SK-N-SH treated with all-trans-retinoic acid at 6 μM for 48 hours (cell line): ENCODE measurements at regions not wholly inside any gene's neighbourhood (a gene's known extent, or its start where the extent isn't known, plus 50 kb on each side); places are given as distances from the start of the nearest gene placed in this dataset.

Experiments
- ATAC-seq: fragments of 200-7000 bp; cut with Tn5 transposase; 3 replicates; pipeline ENCODE4 v1.9.1; 2020; ENCODE audit warnings: mild to moderate bottlenecking, moderate library complexity
- ARNTL ChIP-seq: fragments of 450-650 bp; formaldehyde crosslinking; IDR thresholded peaks from 2 replicates; pipeline ENCODE4 v1.5.0; 2020; ENCODE audit warnings: low read depth, mild to moderate bottlenecking, moderate library complexity, borderline replicate concordance
- BACH2 ChIP-seq: fragments of 250-450 bp; sonication (Bioruptor Pico); IDR thresholded peaks from 2 replicates; pipeline ENCODE4 v1.9.0; 2021; ENCODE audit warnings: mild to moderate bottlenecking, borderline replicate concordance
- CREB5 ChIP-seq: fragments of 250-450 bp; sonication (Bioruptor Pico); IDR thresholded peaks from 2 replicates; pipeline ENCODE4 v1.5.1; 2020; ENCODE audit warnings: low read depth, mild to moderate bottlenecking, moderate library complexity
- CSDC2 ChIP-seq: fragments of 250-450 bp; sonication (Bioruptor Pico); IDR thresholded peaks from 2 replicates; pipeline ENCODE4 v1.5.0; 2020; ENCODE audit warnings: mild to moderate bottlenecking, moderate library complexity
- CSRNP3 ChIP-seq: fragments of 250-450 bp; sonication (Bioruptor Pico); IDR thresholded peaks from 2 replicates; pipeline ENCODE4 v1.5.1; 2021; ENCODE audit warnings: mild to moderate bottlenecking, moderate library complexity
- ESRRG ChIP-seq: fragments of 250-450 bp; sonication (Bioruptor Pico); IDR thresholded peaks from 2 replicates; pipeline ENCODE4 v1.6.1; 2021; ENCODE audit warnings: mild to moderate bottlenecking
- GLIS3 ChIP-seq: fragments of 250-450 bp; sonication (Bioruptor Pico); IDR thresholded peaks from 2 replicates; pipeline ENCODE4 v1.5.0; 2020; ENCODE audit warnings: mild to moderate bottlenecking, moderate library complexity
- OSR1 ChIP-seq: fragments of 250-450 bp; sonication (Bioruptor Pico); IDR thresholded peaks from 2 replicates; pipeline ENCODE4 v1.8.0; 2022; ENCODE audit warnings: moderate library complexity, mild to moderate bottlenecking, inconsistent platforms
- PATZ1 ChIP-seq: fragments of 250-450 bp; sonication (Bioruptor Pico); IDR thresholded peaks from 2 replicates; pipeline ENCODE4 v1.8.0; 2020; ENCODE audit warnings: mild to moderate bottlenecking, moderate library complexity, borderline replicate concordance
- POU6F1 ChIP-seq: fragments of 250-450 bp; sonication (Bioruptor Pico); IDR thresholded peaks from 2 replicates; pipeline ENCODE4 v1.8.0; 2021; ENCODE audit warnings: low read depth, mild to moderate bottlenecking, moderate library complexity, borderline replicate concordance
- PPARA ChIP-seq: fragments of 250-450 bp; sonication (Bioruptor Pico); IDR thresholded peaks from 2 replicates; pipeline ENCODE4 v1.5.0; 2020; ENCODE audit warnings: mild to moderate bottlenecking, borderline replicate concordance
- RARB ChIP-seq: fragments of 250-450 bp; sonication (Bioruptor Pico); IDR thresholded peaks from 2 replicates; pipeline ENCODE4 v1.8.0; 2021; ENCODE audit warnings: mild to moderate bottlenecking, moderate library complexity
- SNAI2 ChIP-seq: fragments of 250-450 bp; sonication (Bioruptor Pico); IDR thresholded peaks from 2 replicates; pipeline ENCODE4 v1.5.0; 2020; ENCODE audit warnings: mild to moderate bottlenecking, moderate library complexity
- TCF4 ChIP-seq: fragments of 250-450 bp; sonication (Bioruptor Pico); IDR thresholded peaks from 2 replicates; pipeline ENCODE4 v1.8.0; 2021; ENCODE audit warnings: mild to moderate bottlenecking, moderate library complexity, borderline replicate concordance
- TOX ChIP-seq: fragments of 250-450 bp; sonication (Bioruptor Pico); IDR thresholded peaks from 2 replicates; pipeline ENCODE4 v1.8.0; 2021; ENCODE audit warnings: mild to moderate bottlenecking, moderate library complexity, borderline replicate concordance
- TSHZ2 ChIP-seq: fragments of 250-450 bp; sonication (Bioruptor Pico); IDR thresholded peaks from 2 replicates; pipeline ENCODE4 v1.5.0; 2020; ENCODE audit warnings: mild to moderate bottlenecking, moderate library complexity
- ZC3H10 ChIP-seq: fragments of 250-450 bp; sonication (Bioruptor Pico); IDR thresholded peaks from 2 replicates; pipeline ENCODE4 v1.5.1; 2021; ENCODE audit warnings: mild to moderate bottlenecking, moderate library complexity
- ZFP30 ChIP-seq: fragments of 450-650 bp; formaldehyde crosslinking; IDR thresholded peaks from 2 replicates; pipeline ENCODE4 v1.5.0; 2022; ENCODE audit warnings: mild to moderate bottlenecking, moderate library complexity
- ZNF565 ChIP-seq: fragments of 450-650 bp; formaldehyde crosslinking; conservative IDR thresholded peaks from 2 replicates; pipeline ENCODE4 v1.5.0; 2020; ENCODE audit warnings: low read depth, mild to moderate bottlenecking, moderate library complexity
- ZNF70 ChIP-seq: fragments of 450-650 bp; formaldehyde crosslinking; IDR thresholded peaks from 2 replicates; pipeline ENCODE4 v1.5.0; 2020; ENCODE audit warnings: mild to moderate bottlenecking, moderate library complexity
- ZNF8 ChIP-seq: fragments of 450-650 bp; formaldehyde crosslinking; IDR thresholded peaks from 2 replicates; pipeline ENCODE4 v1.5.0; 2020; ENCODE audit warnings: mild to moderate bottlenecking, moderate library complexity

GRCh38 chr4:132332932-132333723, 816.0 kb upstream of the PCDH10 start:
- ATAC-seq, result 0 out of 3 replicates have a peak, but pooled peaks have one; percentile 46
- TF ChIP-seq ZNF8 (CRISPR knock-in tag), result no peak
- no peak for TF ChIP-seq TCF4
- TF ChIP-seq ZFP30 (CRISPR knock-in tag), result no peak
- no peak for TF ChIP-seq ESRRG (CRISPR knock-in tag)
- no peak for TF ChIP-seq CREB5 (CRISPR knock-in tag)
- TF ChIP-seq BACH2 (CRISPR knock-in tag), result no peak
- TF ChIP-seq PPARA (CRISPR knock-in tag), result no peak
- no peak for TF ChIP-seq ARNTL
- TF ChIP-seq GLIS3 (CRISPR knock-in tag), result no peak

- ATAC-seq, result no peak
- TF ChIP-seq PATZ1 (no peak), CREB5 (CRISPR knock-in tag) (no peak), SNAI2 (CRISPR knock-in tag) (no peak), ESRRG (CRISPR knock-in tag) (no peak)
- TF ChIP-seq, all 23 proteins: peak for 0
These were observed 815.4 kb upstream of the PCDH10 start for GRCh38 chr4:132333724-132334047.

- no peak for ATAC-seq
- TF ChIP-seq BACH2 (CRISPR knock-in tag) (no peak), RARB (no peak), GLIS3 (CRISPR knock-in tag) (no peak), TSHZ2 (no peak), PATZ1 (no peak), OSR1 (CRISPR knock-in tag) (no peak), SNAI2 (CRISPR knock-in tag) (no peak), CSDC2 (no peak), ARNTL (no peak), ZNF565 (no peak), CREB5 (CRISPR knock-in tag) (no peak), POU6F1 (CRISPR knock-in tag) (no peak), TCF4 (no peak), ZNF70 (no peak), CSRNP3 (CRISPR knock-in tag) (no peak), ESRRG (CRISPR knock-in tag) (no peak), ZC3H10 (CRISPR knock-in tag) (no peak), TOX (CRISPR knock-in tag) (no peak)
These were observed 815.0 kb upstream of the PCDH10 start for GRCh38 chr4:132334081-132334480.
